Inflammatory macrophage treated with lipopolysaccharide for 1 hour (primary cell): ENCODE measurements at regions not wholly inside any gene's neighbourhood (a gene's known extent, or its start where the extent isn't known, plus 50 kb on each side); places are given as distances from the start of the nearest gene placed in this dataset.

Experiments
- DNase-seq, 2 donors: peaks; one replicate each; pipeline ENCODE4 v3.0.0-alpha.2; 2020 to 2022

GRCh38 chr6:132088150-132088549, 137.0 kb upstream of the CCN2 start:
- no peak for DNase-seq

GRCh38 chr6:132087391-132087790, 136.2 kb upstream of the CCN2 start:
- no peak for DNase-seq

- no peak for DNase-seq
Observed at GRCh38 chr6:132085731-132086130, 134.6 kb upstream of the CCN2 start.

- DNase-seq: no peak
Observed at GRCh38 chr6:132084811-132085509, 133.8 kb upstream of the CCN2 start.

GRCh38 chr6:132082421-132082820, 131.2 kb upstream of the CCN2 start:
- no peak for DNase-seq

- DNase-seq: no peak
Observed at GRCh38 chr6:132081338-132081737, 130.2 kb upstream of the CCN2 start.

- no peak for DNase-seq
Observed at GRCh38 chr6:132079286-132079685, 128.1 kb upstream of the CCN2 start.

- no peak for DNase-seq
Observed at GRCh38 chr6:132076452-132076851, 125.3 kb upstream of the CCN2 start.

GRCh38 chr6:132072831-132073230, 121.7 kb upstream of the CCN2 start:
- no peak for DNase-seq

GRCh38 chr6:132072271-132072670, 121.1 kb upstream of the CCN2 start:
- no peak for DNase-seq

GRCh38 chr6:132070356-132070755, 119.2 kb upstream of the CCN2 start:
- DNase-seq: no peak

GRCh38 chr6:132068766-132069165, 117.6 kb upstream of the CCN2 start:
- DNase-seq: no peak

GRCh38 chr6:132067286-132067685, 116.1 kb upstream of the CCN2 start:
- DNase-seq: no peak

GRCh38 chr6:132065556-132065955, 114.4 kb upstream of the CCN2 start:
- DNase-seq: no peak

GRCh38 chr6:132063738-132064137, 112.6 kb upstream of the CCN2 start:
- DNase-seq: no peak

GRCh38 chr6:132063204-132063603, 112.0 kb upstream of the CCN2 start:
- no peak for DNase-seq

- no peak for DNase-seq
Observed at GRCh38 chr6:132062626-132063025, 111.5 kb upstream of the CCN2 start.

- no peak for DNase-seq
Observed at GRCh38 chr6:132061381-132061780, 110.2 kb upstream of the CCN2 start.

- DNase-seq: no peak
Observed at GRCh38 chr6:132060591-132060990, 109.4 kb upstream of the CCN2 start.

GRCh38 chr6:132058975-132059374, 107.8 kb upstream of the CCN2 start:
- no peak for DNase-seq

GRCh38 chr6:132054525-132054924, 103.4 kb upstream of the CCN2 start:
- no peak for DNase-seq

GRCh38 chr6:132053511-132053910, 102.3 kb upstream of the CCN2 start:
- no peak for DNase-seq

- DNase-seq: no peak
Observed at GRCh38 chr6:132052096-132052495, 100.9 kb upstream of the CCN2 start.

GRCh38 chr6:132045877-132046276, 94.7 kb upstream of the CCN2 start:
- DNase-seq: no peak

- no peak for DNase-seq
Observed at GRCh38 chr6:132043148-132043547, 92.0 kb upstream of the CCN2 start.
